ENCODE measurements at regions not wholly inside any gene's neighbourhood (a gene's known extent, or its start where the extent isn't known, plus 50 kb on each side); places are given as distances from the start of the nearest gene placed in this dataset.
"Not testable (repeated sequence)": the region's sequence is repeated elsewhere in the genome, so short reads cannot be mapped to it uniquely, and the experiment has no call there.

DNA sequence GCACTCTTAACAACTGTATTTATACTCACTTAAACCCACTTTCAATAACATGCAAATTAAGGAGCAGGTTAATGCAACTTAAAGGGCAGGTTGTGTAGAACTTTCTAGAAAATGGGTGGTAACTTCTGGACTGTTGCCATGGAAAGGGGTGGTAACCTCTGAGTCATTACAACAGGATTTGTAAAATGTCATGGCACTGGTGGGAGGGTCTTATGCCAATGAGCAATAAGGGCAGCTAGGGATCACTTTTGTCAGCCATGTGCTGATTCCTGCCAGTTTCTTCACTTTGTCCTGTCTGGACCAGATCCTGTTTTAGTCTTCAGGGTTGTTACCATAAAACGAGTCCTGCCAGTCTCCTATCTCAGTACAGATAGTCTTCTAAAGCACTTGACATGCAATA is 560.5 kb upstream of the PTCHD4 start:
- Mint-ChIP-seq H3K36me3 (ENCODE audit: low read depth) (no peaks in the 10 kb centered on the region), H3K4me1 (no peaks in the 10 kb centered on the region), H3K9me3 (no peaks in the 10 kb centered on the region), H3K27me3 (ENCODE audit: low read depth, poor library complexity) (no peaks in the 10 kb centered on the region), H3K4me3 (no peak overlapping the region), H3K27ac (no peak overlapping the region)
- no peak for DNase-seq
- TF ChIP-seq CTCF (IDR thresholded peaks at IDR 0.05) = no peak

DNA sequence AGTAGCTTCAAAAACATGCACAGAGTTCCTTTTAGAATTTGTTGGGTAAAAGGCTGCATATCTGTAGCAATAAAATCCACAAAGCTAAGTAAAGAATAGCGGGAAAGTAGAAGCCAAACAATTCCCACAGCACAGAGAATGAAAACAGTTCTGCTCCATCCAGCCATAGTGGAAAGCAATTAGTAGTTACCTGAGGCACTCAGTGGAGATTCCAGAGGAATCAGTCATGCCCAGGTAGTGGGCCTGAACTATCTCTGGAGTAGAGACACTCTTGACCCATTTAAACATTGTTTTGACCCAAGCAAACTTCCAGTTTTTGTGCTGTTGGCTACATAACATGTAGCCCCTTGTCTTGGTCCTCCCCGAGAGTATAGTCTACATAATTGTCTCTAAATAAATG is 559.5 kb upstream of the PTCHD4 start:
- no peaks in the 10 kb centered on the region for H3K27me3 Mint-ChIP-seq (ENCODE audit: low read depth, poor library complexity)
- TF ChIP-seq CTCF (IDR thresholded peaks at IDR 0.05) = no peak

DNA sequence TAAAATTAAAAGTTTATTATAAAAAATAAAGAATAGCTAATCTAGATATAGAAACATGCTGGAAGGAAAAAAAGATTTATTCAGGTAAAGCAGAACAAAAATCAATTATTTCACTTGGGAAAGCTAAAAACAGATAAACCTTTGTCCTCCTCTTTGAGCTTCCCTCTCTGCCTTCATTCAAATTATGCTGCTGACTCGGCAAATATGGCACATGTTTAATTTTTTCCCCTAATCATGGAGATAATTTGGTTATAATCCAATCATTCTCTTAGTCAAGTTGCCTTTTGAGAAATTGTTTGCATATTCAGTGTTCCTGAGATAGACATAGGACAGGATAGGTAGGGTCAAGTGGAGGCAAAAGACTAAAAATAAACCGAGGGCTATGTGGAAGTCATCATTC is 556.8 kb upstream of the PTCHD4 start:
- H3K27ac Mint-ChIP-seq = no peak overlapping the region
- DNase-seq = no peak
- TF ChIP-seq CTCF (IDR thresholded peaks at IDR 0.05) = no peak
- H3K27me3 Mint-ChIP-seq (ENCODE audit: low read depth, poor library complexity) = no peaks in the 10 kb centered on the region
- H3K9me3 Mint-ChIP-seq = no peaks in the 10 kb centered on the region
- H3K4me3 Mint-ChIP-seq = no peak overlapping the region
- no peaks in the 10 kb centered on the region for H3K36me3 Mint-ChIP-seq (ENCODE audit: low read depth)
- no peaks in the 10 kb centered on the region for H3K4me1 Mint-ChIP-seq

More for the DNA sequence above, 559.5 kb upstream of the PTCHD4 start:
- Mint-ChIP-seq H3K36me3 (ENCODE audit: low read depth) (no peaks in the 10 kb centered on the region), H3K27ac (no peak overlapping the region), H3K4me1 (no peaks in the 10 kb centered on the region), H3K9me3 (no peaks in the 10 kb centered on the region), H3K4me3 (no peak overlapping the region)
- no peak for DNase-seq

DNA sequence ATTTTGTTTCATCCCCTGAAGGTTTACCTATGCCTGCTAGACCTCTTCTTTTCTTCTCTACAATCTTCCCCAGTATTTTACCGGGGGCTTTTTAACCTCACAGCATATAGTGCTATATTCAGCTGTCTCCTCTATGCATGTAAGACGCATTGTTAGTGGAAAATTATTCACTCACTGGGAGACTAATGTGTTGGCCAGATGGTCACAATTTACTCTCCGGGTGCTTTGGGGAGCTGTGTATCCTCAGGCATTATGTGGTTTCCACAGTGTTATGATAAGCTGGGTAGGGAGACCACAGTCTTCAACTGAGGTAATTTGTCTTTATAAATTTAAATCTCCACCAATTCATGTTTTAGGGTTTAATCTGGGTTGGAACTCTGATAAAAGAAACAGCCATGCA is 553.8 kb upstream of the PTCHD4 start:
- Mint-ChIP-seq H3K36me3 (ENCODE audit: low read depth) (no peaks in the 10 kb centered on the region), H3K9me3 (no peaks in the 10 kb centered on the region), H3K4me1 (no peaks in the 10 kb centered on the region), H3K27me3 (ENCODE audit: low read depth, poor library complexity) (no peaks in the 10 kb centered on the region), H3K4me3 (no peak overlapping the region), H3K27ac (no peak overlapping the region)
- no peak for TF ChIP-seq CTCF (IDR thresholded peaks at IDR 0.05)
- no peak for DNase-seq

DNA sequence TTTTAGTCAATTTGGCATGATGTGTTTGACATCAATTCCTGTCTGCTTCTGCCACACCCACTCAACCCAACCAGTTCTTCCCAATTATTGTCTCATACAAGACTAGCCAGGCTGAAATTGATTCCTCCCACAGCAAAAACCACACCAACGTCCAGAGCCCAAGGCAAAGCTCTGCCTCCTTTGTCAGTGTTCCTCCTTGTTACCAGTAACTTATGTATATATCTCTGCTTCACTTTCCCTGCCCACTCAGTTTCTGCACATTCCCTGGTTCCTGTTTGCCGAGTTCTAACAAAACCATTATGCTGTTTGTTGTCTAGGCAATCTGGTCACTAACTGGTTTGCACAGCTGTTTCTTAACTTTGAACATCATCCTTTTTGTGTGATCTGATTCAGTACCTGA is 547.9 kb upstream of the PTCHD4 start:
- Mint-ChIP-seq H3K4me1 (no peaks in the 10 kb centered on the region), H3K27ac (no peak overlapping the region), H3K36me3 (ENCODE audit: low read depth) (no peaks in the 10 kb centered on the region), H3K4me3 (no peak overlapping the region), H3K27me3 (ENCODE audit: low read depth, poor library complexity) (peaks cover 6% of the 10 kb centered on the region), H3K9me3 (no peaks in the 10 kb centered on the region)
- DNase-seq = no peak
- no peak for TF ChIP-seq CTCF (IDR thresholded peaks at IDR 0.05)

DNA sequence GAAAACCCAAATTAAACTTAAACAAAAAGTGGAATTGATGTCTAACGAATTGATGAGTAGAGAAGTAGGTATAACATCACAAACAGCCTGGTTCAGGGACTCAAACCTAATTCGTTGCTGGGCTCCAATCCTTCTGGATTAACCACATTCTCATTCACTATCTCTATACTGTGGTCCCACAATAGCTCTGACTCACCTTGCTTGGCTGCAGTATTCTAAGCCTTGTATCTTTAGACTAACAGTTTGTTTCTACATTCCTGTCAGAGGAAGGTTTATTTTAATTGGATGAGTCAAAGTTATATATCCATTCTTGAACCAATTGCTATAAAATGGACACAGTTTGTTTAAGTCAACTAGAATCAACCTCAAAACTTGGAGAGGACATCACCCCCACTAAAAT is 530.5 kb upstream of the PTCHD4 start:
- DNase-seq = no peak
- Mint-ChIP-seq H3K9me3 (peaks cover 17% of the 10 kb centered on the region), H3K36me3 (ENCODE audit: low read depth) (no peaks in the 10 kb centered on the region), H3K27me3 (ENCODE audit: low read depth, poor library complexity) (no peaks in the 10 kb centered on the region), H3K27ac (no peak overlapping the region), H3K4me3 (no peak overlapping the region), H3K4me1 (no peaks in the 10 kb centered on the region)
- TF ChIP-seq CTCF (IDR thresholded peaks at IDR 0.05) = no peak

- H3K27me3 Mint-ChIP-seq (ENCODE audit: low read depth, poor library complexity); H3K4me3 Mint-ChIP-seq; DNase-seq; H3K36me3 Mint-ChIP-seq (ENCODE audit: low read depth); H3K27ac Mint-ChIP-seq; H3K4me1 Mint-ChIP-seq: not testable (repeated sequence)
- H3K9me3 Mint-ChIP-seq = peaks cover 17% of the 10 kb centered on the region
Measured at GRCh38 chr6:48638796-48639195, 527.8 kb upstream of the PTCHD4 start.
